Fibroblast of skin of back (primary cell): ENCODE measurements at regions not wholly inside any gene's neighbourhood (a gene's known extent, or its start where the extent isn't known, plus 50 kb on each side); places are given as distances from the start of the nearest gene placed in this dataset.
"Not testable (repeated sequence)": the region's sequence is repeated elsewhere in the genome, so short reads cannot be mapped to it uniquely, and the experiment has no call there.

Experiments used
- DNase-seq: peaks from one replicate; pipeline ENCODE4 v3.0.0-alpha.2; 2013

- DNase-seq: peak; percentile 25
These were observed 203.4 kb upstream of the AHR start for GRCh38 chr7:17094963-17095574.

- no peak for DNase-seq
These were observed 202.5 kb upstream of the AHR start for GRCh38 chr7:17095931-17096330.

- DNase-seq: no peak
These were observed 200.7 kb upstream of the AHR start for GRCh38 chr7:17097668-17098297.

GRCh38 chr7:17098515-17098914 is 199.9 kb upstream of the AHR start:
- DNase-seq: no peak

GRCh38 chr7:17099083-17099973 is 199.1 kb upstream of the AHR start:
- DNase-seq: no peak

- not testable (repeated sequence) for DNase-seq
These were observed 198.4 kb upstream of the AHR start for GRCh38 chr7:17099974-17100509.

DNA sequence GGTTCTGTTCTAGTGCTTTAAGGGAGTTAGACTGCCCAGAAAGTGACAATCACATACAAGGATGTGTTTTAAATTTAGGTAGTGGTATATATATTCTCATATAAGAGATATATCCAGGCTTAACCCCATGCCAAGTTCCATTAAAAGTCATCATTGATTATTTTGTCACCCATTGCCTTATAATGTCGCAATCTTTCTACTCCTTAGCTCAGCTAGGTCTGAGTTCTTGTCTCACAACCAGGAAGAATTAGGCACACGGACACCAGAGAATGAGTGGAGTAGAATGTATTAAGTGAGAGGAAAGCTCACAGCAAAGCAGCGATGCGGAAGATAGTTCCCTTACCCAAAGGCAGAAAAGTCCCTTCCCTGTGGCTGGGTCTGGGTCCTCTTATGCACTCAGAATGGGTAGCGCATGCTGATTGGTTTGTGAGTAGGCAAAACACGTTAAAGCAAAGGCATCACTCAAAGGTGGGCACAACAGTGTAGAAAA is 197.2 kb upstream of the AHR start:
- DNase-seq: no peak

DNA sequence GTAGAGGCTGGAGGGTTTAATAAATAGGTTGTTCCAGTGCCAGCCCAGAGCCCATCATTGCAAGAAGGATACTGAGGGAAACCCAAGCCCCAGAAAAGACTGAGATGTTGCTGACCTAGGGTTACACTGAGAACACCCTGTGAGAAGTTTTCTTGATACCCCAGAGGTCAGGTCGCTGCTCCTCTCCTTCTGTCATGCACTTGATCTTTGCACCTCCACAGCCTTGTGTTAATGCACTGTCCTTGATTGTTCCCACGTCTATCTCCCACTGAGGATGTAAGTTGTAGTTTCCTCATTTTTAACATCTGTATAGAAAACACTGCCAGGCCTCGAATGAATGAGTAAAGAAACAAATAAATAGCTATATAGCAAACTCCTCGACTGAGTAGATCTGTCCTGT is 195.3 kb upstream of the AHR start:
- no peak for DNase-seq

DNA sequence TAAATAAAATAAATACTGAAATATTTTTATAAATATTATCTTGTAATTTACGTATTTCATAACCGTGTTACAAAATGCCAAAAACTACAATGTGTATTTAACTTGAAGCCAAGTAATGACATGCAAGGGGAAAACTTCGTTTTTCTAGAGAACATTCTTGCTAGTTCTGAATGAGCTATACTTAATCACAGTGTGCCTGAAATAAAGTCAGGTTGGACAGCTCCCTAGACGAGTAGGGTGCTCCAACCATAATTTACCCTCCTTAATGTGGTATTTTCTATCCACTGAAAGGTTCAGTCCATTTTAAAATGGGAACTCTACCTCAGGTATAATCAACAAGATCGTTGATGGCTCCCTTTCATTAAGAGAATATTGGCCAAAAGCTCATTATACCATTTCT is 194.5 kb upstream of the AHR start:
- DNase-seq: no peak

DNA sequence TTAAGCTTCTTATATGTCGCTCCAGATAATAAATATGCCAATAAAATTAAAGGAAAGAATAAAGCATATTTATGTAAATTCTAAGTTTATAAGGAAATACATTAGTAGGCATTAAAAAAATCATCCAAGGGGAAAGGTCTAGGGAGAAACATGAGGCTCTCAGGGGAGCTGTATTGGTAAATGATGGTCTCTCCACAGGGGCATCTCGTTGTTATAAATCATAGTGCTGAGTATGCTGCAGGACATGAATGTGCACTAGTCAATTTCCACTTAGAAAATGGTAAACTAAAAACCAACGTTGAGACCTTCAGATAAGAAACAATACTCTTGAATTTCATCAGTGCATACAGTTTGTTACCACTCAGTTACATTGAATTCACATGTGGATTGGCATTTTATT is 194.0 kb upstream of the AHR start:
- no peak for DNase-seq

DNA sequence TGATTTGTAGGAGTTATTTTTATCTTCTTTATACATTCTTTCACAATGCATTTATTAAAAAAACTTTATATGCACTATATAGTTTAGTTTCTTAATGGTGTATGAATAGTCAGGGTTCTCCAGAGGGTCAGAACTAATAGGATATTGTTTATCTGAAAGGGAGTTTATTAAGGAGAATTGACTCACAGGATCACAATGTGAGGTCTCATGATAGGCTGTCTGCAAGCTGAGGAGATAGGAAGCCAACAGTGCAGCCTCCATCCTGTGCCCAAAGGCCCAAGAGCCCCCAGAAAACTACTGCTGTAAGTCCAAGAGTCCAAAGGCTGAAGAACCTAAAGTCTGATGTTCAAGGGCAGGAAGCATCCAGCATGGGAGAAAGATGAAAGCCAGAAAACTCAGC is 192.8 kb upstream of the AHR start:
- DNase-seq: peak; percentile 28

- DNase-seq: no peak
These were observed 190.3 kb upstream of the AHR start for GRCh38 chr7:17108049-17108584.

DNA sequence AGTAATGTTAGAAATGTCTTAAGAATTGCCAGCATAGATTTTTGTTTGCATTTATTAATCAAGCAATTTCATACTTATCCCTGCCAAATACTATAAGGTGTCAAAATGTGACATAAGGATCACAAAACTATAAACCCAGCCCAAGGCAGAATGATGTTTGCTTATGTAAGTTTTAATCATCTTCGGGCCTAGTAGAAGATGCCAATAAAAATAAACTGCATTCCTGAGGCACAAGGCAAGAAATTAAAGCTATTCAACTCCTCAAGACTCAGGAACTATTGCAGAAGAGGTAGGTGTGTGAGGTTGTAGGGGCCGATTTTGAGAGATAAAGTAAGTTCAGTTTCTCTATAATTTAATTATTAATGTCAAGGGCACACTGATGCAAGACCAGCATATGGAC is 189.4 kb upstream of the AHR start:
- DNase-seq: peak; percentile 70

GRCh38 chr7:17113770-17114169 is 184.7 kb upstream of the AHR start:
- DNase-seq: not testable (repeated sequence)

DNA sequence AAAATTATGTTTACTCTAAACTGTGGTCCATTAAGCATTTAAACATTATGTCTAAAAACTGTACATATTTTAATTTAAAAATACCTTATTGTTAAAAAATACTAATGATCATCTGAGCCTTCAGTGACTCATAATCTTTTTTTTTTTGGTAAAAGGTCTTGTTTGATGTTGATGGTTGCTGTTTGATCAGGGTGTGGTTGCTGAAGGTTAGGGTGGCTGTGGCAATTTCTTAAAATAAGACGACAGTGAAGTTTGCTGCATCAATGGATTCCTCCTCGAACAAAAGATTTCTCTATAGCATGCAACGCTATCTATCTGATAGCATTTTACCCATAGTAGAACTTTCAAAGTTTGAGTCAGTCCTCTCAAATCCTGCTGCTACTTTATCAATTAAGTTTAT is 180.0 kb upstream of the AHR start:
- DNase-seq: no peak

- DNase-seq: no peak
These were observed 177.7 kb upstream of the AHR start for GRCh38 chr7:17120756-17121155.

DNA sequence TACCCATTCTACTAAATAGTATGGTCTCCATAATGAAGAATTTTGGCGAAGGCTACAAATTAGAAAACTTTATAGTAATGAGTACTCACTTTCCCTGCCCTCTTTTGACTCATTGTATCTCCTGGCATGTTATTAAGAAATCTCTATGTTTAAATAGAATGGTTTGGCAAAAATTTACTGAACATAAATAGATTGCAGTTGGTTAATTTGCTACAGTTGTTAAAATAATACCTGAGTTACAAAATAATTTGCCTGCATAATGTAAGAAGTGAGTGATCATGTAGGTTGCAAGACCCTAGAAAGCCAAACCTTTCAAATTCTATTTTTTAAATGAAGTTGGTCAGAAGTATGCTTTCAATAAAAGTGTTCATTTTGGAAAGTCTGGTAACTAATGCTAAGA is 176.8 kb upstream of the AHR start:
- no peak for DNase-seq

GRCh38 chr7:17123020-17123419 is 175.4 kb upstream of the AHR start:
- peak; percentile 87 for DNase-seq

DNA sequence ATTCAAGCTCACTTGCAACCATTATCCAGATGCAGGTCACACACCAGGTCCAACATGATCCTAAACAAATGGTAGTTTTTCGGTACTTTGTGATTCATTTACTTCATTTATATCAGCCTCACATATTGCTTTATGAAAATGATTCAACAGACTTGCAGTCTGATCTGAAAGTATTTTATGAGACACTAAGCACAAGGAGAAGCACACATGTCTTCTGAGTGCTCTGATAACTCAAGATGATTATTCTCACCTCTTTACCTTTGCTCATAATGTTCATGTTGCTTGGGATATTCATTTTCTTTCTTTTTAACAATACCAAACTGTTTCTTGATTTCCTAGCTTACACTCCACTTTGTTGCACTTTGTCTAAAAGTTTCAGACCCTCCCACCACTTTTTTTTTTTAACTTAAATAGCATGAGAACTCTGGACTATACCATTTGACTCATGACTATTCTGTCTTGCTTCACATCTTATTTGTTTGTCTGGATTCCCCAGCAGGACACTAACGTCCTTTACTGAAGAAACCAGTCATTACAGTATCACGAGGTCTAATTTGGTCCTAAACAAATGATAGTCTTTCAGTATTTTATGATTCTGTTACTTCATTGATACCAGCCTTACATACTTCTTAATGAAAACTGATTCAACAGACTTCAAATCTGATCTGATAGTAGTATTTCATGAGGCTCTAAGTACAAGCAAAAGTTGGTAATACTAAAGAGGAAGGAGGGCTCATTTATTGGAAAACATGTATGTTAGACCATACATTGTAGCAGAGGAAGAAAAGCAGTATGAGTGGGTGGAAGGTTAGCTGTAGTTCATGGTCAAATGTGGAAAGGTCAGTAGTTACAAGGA is 171.8 kb upstream of the AHR start:
- no peak for DNase-seq

DNA sequence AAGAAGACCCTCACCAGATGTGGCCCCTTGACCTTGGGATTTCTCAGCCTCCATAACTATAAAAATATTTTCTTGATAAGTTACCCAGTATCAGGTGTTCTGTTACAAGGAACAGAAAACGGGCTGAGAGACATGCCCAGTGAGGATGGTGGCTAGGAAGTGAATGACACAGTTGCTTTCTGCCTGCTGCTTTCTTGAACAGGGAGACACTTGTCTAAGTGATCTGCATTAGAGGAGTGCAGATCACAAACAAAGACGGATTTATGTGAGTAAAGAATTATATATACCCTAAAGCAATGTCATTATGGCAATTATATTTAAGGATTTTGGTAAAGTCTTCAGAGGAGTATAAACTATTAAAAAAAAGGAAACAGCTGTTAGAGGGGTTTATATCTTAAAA is 169.2 kb upstream of the AHR start:
- DNase-seq: no peak

DNA sequence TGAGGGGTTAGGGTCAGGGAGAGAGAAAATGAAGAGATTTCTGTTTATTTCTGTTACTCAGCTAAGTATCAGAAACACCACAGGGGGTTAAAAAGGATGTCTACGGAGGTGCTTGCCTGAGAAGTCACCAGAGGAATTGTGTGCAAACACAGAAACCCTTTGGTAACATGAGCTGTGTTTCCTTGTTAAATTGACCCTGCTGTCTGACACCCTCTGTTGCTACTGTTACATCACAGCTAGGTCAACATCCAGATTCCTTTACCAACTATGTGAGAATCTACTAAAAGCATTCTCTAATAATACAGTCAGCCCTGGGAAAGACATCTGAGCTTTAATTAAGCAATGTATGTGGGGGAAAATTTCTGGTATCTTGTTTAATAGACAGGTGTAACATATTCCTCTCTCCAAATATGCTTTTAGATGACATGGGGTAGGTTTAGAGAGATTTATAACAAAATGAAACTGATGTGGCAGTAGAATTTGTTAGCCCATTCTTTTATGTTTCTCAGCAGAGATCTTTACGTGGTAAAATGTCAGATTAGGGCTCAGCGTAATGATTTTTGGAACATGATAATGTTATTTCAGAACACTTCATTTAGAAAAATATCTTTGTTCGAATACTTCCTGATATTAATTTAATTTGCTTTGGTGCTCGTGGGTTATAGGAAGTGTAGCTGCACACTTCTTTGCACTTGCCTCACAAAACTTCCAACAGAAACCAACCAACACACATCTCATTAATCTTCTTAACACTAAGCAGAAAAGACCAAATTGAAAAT is 168.0 kb upstream of the AHR start:
- DNase-seq: peak; percentile 78

DNA sequence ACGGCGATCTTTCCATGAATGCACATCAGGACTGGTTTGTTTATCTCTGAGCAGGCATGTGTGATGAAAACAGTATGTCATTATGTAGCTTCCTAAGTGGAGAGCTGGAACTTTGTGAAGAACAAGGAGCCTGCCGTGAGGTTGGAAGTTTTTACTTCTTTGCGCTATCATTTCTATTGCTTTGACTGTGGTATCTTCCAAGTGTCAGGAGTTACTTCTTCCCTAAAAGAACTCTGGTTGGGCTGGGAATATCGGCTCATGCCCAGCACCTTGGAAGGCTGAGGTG is 167.4 kb upstream of the AHR start:
- DNase-seq: no peak
